ENCODE measurements at regions not wholly inside any gene's neighbourhood (a gene's known extent, or its start where the extent isn't known, plus 50 kb on each side); places are given as distances from the start of the nearest gene placed in this dataset.

DNA sequence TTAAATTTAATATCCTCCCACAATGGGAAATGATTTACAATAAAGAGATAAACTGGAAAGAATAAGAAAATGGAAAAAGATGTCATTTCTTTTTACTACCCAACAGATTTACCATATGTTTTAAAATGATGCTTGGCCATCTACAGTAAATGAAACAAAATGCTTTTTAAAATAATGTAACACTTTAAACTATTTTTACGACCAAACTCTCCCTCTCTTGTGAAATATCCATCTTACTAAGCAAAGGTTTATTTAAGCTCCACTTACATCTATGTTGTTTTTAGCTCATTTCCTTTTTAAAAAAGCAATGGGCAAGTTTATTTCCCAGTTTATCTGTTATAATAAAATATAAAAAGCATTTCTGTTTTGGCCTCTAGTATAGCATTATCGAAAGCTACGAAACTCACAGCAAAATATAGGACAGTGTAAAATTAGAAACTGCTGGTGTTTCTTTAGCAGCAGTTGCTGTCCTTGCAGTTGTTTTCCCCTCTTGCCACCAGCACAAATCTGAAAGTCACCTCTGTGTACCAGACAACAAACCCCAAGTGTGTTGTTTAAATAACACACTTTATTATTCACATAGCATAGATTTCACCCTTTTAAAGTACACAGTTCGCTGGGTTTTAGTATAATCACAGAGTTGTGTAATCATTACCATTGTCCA lies 195.1 kb downstream of the CDRT15L2 start:
- TF ChIP-seq POLR2A (IDR thresholded peaks at IDR 0.05): no peak
- TF ChIP-seq, protein P1, sequence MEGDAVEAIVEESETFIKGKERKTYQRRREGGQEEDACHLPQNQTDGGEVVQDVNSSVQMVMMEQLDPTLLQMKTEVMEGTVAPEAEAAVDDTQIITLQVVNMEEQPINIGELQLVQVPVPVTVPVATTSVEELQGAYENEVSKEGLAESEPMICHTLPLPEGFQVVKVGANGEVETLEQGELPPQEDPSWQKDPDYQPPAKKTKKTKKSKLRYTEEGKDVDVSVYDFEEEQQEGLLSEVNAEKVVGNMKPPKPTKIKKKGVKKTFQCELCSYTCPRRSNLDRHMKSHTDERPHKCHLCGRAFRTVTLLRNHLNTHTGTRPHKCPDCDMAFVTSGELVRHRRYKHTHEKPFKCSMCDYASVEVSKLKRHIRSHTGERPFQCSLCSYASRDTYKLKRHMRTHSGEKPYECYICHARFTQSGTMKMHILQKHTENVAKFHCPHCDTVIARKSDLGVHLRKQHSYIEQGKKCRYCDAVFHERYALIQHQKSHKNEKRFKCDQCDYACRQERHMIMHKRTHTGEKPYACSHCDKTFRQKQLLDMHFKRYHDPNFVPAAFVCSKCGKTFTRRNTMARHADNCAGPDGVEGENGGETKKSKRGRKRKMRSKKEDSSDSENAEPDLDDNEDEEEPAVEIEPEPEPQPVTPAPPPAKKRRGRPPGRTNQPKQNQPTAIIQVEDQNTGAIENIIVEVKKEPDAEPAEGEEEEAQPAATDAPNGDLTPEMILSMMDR (IDR thresholded peaks at IDR 0.05): no peak
